NT2/D1 (cell line): ENCODE measurements at regions not wholly inside any gene's neighbourhood (a gene's known extent, or its start where the extent isn't known, plus 50 kb on each side); places are given as distances from the start of the nearest gene placed in this dataset.
"Not testable (repeated sequence)": the region's sequence is repeated elsewhere in the genome, so short reads cannot be mapped to it uniquely, and the experiment has no call there.

Experiments
- DNase-seq: peaks from one replicate; pipeline ENCODE4 v3.0.0-alpha.2; 2011; ENCODE audit warnings: low read depth, low spot score
- H3K27me3 ChIP-seq: 2 replicates; pipeline ENCODE4 v1.6.0; 2011; ENCODE audit warnings: mild to moderate bottlenecking; ENCODE audit not compliant: insufficient read length, insufficient read depth
- H3K36me3 ChIP-seq: 2 replicates; pipeline ENCODE4 v1.6.1; 2011; ENCODE audit warnings: mild to moderate bottlenecking, low read length, mixed read lengths; ENCODE audit not compliant: insufficient read depth, insufficient read length
- H3K4me1 ChIP-seq: 2 replicates; pipeline ENCODE4 v1.5.1; 2011; ENCODE audit not compliant: insufficient read depth, insufficient read length
- H3K4me3 ChIP-seq: 2 replicates; pipeline ENCODE4 v1.5.1; 2011; ENCODE audit warnings: low read depth; ENCODE audit not compliant: insufficient read length
- H3K9ac ChIP-seq: 2 replicates; pipeline ENCODE4 v1.6.0; 2011; ENCODE audit warnings: low read depth; ENCODE audit not compliant: insufficient read length
- H3K9me3 ChIP-seq: 2 replicates; pipeline ENCODE4 v1.5.1; 2011; ENCODE audit warnings: mild to moderate bottlenecking, low read length; ENCODE audit not compliant: insufficient read depth
- SUZ12 ChIP-seq: IDR thresholded peaks from 2 replicates; pipeline ENCODE4 v1.6.1; 2011; ENCODE audit not compliant: insufficient read length, insufficient read depth; ENCODE audit errors: extremely low read depth
- YY1 ChIP-seq: IDR thresholded peaks from 2 replicates; pipeline ENCODE4 v1.6.1; 2011; ENCODE audit not compliant: insufficient read length, insufficient read depth
- ZNF274 ChIP-seq: IDR thresholded peaks from 2 replicates; pipeline ENCODE4 v1.6.1; 2011; ENCODE audit warnings: mild to moderate bottlenecking, low read depth, low read length

- not testable (repeated sequence) for H3K4me1 ChIP-seq, H3K4me3 ChIP-seq, H3K27me3 ChIP-seq, H3K9ac ChIP-seq, H3K9me3 ChIP-seq, DNase-seq, H3K36me3 ChIP-seq
Measured at GRCh38 chr17:64791691-64792090, 127.6 kb downstream of the LRRC37A3 start.

GRCh38 chr17:64791226-64791625 is 128.1 kb downstream of the LRRC37A3 start:
- H3K4me3 ChIP-seq, H3K9ac ChIP-seq, H3K36me3 ChIP-seq, H3K27me3 ChIP-seq, H3K9me3 ChIP-seq, DNase-seq, H3K4me1 ChIP-seq: not testable (repeated sequence)

DNA sequence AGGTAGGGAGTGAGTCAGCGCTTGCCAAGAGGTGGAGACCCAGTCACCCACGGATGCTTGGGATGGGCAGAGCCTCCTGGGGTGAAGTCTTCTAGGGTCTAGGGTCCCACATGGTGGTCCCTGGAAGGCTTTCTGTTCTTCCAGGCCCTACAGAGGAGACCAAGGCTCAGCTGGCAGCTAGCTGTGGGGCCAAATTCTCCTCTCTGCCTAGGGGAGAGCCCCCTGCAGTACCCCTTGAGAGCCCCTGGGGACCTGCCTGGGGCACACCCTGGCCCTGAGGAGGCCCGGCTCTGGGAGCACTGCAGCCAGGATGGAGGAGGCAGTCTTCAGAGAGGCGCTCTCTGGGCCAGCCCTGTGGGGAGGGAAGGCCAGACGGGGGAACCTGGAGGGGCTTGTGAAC is 128.6 kb upstream of the SMURF2 start:
- H3K9ac ChIP-seq, H3K4me1 ChIP-seq, H3K27me3 ChIP-seq, H3K4me3 ChIP-seq, H3K9me3 ChIP-seq, DNase-seq: not testable (repeated sequence)
- peaks cover 14% of the 10 kb centered on the region for H3K36me3 ChIP-seq

- H3K27me3 ChIP-seq, DNase-seq, H3K4me1 ChIP-seq: not testable (repeated sequence)
Measured at GRCh38 chr17:64790193-64790592, 128.1 kb upstream of the SMURF2 start.

GRCh38 chr17:64789061-64789445 is 126.9 kb upstream of the SMURF2 start:
- not testable (repeated sequence) for H3K4me3 ChIP-seq, H3K27me3 ChIP-seq, DNase-seq, H3K4me1 ChIP-seq, H3K9me3 ChIP-seq, H3K9ac ChIP-seq
- H3K36me3 ChIP-seq, result peaks cover 27% of the 10 kb centered on the region

More at GRCh38 chr17:64790193-64790592, 128.1 kb upstream of the SMURF2 start:
- not testable (repeated sequence) for H3K9ac ChIP-seq, H3K9me3 ChIP-seq, H3K4me3 ChIP-seq
- peaks cover 16% of the 10 kb centered on the region for H3K36me3 ChIP-seq

- Histone ChIP-seq H3K9me3 (no peaks in the 10 kb centered on the region), H3K27me3 (no peaks in the 10 kb centered on the region), H3K4me3 (no peak overlapping the region), H3K4me1 (peaks cover 9% of the 10 kb centered on the region), H3K36me3 (peaks cover 31% of the 10 kb centered on the region), H3K9ac (no peak overlapping the region)
- TF ChIP-seq ZNF274, result no peak
- TF ChIP-seq YY1, result no peak
- TF ChIP-seq SUZ12, result no peak
- DNase-seq, result no peak
Measured at GRCh38 chr17:64788286-64789060, 126.4 kb upstream of the SMURF2 start.

DNA sequence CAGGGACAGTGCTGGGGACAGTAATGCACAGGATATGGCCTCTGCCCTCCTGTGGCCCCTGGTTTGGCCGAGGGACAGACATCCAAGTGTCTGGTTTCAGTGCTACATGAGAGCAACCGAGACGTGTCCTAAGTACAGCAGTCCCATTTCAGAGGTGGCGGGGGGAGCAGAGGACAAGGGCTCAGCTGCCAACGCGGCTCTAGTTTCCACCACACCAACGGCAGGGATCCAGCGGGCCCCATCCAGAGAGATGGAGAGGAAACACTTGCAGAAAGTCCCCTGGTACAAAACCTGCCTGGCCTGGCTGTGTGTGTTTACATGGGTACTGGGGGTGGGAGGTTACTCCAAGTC is 125.8 kb upstream of the SMURF2 start:
- peaks cover 4% of the 10 kb centered on the region for H3K27me3 ChIP-seq
- H3K9ac ChIP-seq, result no peak overlapping the region
- TF ChIP-seq ZNF274 (no peak), YY1 (no peak), SUZ12 (no peak)
- H3K4me1 ChIP-seq, result peaks cover 9% of the 10 kb centered on the region
- H3K9me3 ChIP-seq, result no peaks in the 10 kb centered on the region
- no peak overlapping the region for H3K4me3 ChIP-seq
- DNase-seq, result no peak
- H3K36me3 ChIP-seq, result peaks cover 35% of the 10 kb centered on the region

- peaks cover 7% of the 10 kb centered on the region for H3K27me3 ChIP-seq
- H3K36me3 ChIP-seq, result peaks cover 35% of the 10 kb centered on the region
- H3K4me3 ChIP-seq, result no peak overlapping the region
- H3K9ac ChIP-seq, result no peak overlapping the region
- no peak for DNase-seq
- TF ChIP-seq ZNF274 (no peak), SUZ12 (no peak), YY1 (no peak)
- peaks cover 9% of the 10 kb centered on the region for H3K4me1 ChIP-seq
- H3K9me3 ChIP-seq, result no peaks in the 10 kb centered on the region
Measured at GRCh38 chr17:64787255-64787920, 125.3 kb upstream of the SMURF2 start.
